T-helper 1 cell (primary cell): ENCODE measurements at regions not wholly inside any gene's neighbourhood (a gene's known extent, or its start where the extent isn't known, plus 50 kb on each side); places are given as distances from the start of the nearest gene placed in this dataset.
"Not testable (repeated sequence)": the region's sequence is repeated elsewhere in the genome, so short reads cannot be mapped to it uniquely, and the experiment has no call there.

ENCODE experiments used
- DNase-seq, 5 donors: peaks; one replicate each; pipeline ENCODE4 v3.0.0-alpha.2; 2012 to 2020

DNA sequence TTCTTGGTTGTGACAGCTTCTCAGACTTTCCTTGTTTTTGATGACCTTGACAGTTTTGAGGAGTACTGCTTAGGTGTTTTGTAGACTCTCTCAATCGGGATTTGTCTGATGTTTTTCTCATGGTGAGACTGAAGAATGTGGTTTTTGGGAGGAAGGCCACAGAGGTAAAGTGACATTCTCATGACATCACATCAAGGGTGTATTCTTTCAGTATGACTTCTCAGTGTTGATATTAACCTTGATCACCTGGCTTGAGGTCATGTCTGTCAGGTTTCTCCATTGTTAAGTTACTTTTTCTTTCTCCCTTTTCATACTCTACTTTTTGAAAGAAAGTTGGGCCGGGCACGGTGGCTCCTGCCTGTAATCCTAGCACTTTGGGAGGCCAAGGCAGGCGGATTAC is 269.9 kb downstream of the ZNF37A start:
- not testable (repeated sequence) for DNase-seq

DNA sequence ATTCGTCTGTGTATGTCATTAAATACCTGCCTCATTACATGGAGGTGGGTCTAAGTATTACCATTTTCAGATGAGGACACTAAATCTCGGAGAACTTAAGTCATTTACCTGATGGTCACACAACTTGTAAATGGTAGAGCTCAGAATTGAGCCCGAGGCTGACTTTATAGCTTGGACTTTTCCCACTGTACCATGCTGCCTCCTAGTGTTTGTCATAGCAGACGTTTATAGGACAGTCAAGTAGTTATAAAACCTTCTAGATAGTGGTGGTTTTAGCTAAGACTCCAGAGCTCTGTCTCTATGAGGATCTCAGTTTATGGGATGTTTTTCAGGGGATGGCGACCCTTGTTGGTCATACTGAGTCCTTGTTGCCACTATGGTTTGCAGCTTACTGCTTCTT is 271.8 kb downstream of the ZNF37A start:
- DNase-seq, result peak in 2 of 5 donors; percentile 6 to 13

DNA sequence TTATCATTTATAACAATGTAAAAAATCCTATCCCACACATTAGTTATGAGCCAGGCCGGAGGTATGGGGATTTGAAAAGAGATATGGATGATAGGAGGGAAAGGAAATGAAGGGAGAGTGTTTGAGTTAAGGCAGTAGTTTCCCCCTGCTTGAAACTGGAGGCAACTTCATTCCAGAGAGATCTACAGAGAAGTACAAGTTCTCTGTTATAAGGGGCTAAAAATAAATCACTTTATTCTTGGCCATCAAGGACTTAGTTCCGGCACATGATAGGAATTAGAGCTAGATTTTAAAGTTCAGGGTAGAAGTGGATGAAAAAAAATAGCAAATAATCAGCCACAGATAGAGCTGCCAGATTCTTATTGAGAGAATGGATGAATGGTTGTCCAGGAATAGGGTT is 289.7 kb downstream of the ZNF37A start:
- DNase-seq, result not testable (repeated sequence)

DNA sequence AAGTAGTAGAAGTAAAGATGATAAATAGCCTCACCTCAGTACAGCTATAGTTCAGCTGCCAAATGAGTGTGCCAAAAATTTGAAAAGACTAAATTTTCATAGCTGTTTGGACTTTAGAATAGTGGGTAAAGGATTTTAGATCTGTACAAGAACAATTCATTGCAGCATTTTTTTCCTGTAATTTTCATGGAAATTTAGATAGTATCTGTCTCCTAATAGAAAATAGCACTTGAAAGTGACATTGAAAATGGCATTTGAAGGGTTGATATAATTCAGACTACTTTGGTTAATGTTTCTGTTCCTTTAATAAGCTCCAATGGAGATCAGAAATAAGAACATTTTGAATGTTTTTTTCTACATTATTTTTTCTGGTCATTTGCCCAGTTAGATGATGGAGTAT is 292.7 kb downstream of the ZNF37A start:
- DNase-seq, result not testable (repeated sequence)

DNA sequence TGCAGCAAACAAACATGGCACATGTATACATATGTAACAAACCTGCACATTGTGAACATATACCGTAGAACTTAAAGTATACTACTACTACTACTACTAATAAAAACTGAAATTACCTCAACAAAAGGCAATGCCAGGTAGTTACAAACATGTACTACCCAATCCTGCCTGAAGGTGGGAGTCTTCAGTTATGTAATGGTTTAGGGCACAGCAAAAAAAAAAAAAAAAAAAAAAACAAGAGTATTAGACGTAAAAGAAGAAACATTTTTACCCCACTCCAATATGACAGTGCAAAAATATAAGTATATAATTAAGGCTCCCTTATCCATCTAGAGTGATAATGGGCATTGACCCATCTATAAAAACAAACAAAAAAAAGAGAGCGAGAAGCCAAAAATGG is 296.6 kb downstream of the ZNF37A start:
- peak in 4 of 5 donors; percentile 5 to 30 (median 10) for DNase-seq

DNA sequence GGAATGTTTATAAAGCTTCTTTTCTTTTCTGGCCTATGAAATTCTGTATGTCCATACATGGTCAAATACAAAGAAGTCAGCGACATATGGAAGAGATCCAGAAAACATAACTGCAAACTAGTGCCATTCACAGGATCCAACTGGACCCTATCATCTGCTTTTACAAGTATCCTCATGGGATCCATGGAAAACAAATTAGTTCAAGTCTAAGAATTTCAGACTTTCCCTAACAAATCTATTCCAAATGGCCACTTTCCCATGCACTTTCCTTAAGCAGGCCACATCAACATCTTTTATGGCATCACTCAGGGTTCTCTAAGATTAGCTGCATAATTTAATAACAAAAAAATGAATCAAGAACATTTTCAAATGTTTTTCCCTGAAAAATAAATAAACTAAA is 301.3 kb downstream of the ZNF37A start:
- not testable (repeated sequence) for DNase-seq

DNA sequence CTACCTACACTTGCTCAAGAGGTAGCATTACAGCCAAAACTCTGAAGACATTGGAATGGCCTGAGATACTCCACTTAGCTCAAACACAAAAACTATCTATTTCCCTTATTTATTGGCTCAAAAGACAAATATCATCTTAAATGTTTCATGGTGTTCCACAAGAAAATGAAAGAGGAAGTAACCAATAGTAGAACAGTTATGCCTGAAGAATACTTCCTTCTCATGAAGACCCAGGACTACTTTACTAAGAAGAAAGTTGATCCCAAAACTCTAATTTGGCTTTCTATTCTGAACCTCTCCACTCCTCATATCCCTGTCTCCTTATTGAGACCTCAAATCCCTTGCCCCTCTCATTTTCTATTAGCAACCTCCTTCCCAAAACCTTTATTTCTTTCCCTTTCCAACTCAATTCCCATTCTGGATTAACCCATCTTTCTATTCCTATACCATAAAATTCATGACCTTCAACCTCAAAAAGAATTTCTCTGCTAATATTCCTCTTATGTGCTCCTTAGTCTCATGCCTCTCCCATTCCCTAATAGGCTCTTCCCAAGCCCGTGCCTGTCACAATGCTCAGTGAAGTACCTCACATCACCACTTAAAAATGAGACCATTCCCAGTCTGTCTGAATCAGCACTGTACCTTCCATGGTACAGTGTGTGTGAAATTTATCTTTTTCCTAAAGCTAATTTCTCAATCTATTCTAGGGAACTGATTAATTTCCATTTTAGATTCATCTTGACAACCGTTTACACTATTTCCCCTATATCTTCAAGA is 302.2 kb downstream of the ZNF37A start:
- not testable (repeated sequence) for DNase-seq

DNA sequence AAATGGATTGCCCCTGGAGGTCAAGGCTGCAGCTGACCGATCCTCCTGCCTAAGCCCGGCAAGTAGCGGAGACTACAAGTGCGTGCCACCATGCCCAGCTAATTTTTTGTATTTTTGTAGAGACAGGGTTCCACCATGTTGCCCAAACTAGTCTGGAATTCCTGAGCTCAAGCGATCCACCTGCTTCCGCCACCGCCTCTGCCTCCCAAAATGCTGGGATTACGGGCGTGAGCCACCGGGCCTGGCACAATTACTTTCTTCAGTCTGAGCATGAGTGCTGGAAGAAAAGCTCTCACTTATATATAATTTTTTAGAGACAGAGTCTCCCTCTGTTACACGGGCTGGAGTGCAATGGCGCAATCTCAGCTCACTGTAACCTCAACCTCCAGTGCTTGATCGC is 307.4 kb downstream of the ZNF37A start:
- DNase-seq, result not testable (repeated sequence)

DNA sequence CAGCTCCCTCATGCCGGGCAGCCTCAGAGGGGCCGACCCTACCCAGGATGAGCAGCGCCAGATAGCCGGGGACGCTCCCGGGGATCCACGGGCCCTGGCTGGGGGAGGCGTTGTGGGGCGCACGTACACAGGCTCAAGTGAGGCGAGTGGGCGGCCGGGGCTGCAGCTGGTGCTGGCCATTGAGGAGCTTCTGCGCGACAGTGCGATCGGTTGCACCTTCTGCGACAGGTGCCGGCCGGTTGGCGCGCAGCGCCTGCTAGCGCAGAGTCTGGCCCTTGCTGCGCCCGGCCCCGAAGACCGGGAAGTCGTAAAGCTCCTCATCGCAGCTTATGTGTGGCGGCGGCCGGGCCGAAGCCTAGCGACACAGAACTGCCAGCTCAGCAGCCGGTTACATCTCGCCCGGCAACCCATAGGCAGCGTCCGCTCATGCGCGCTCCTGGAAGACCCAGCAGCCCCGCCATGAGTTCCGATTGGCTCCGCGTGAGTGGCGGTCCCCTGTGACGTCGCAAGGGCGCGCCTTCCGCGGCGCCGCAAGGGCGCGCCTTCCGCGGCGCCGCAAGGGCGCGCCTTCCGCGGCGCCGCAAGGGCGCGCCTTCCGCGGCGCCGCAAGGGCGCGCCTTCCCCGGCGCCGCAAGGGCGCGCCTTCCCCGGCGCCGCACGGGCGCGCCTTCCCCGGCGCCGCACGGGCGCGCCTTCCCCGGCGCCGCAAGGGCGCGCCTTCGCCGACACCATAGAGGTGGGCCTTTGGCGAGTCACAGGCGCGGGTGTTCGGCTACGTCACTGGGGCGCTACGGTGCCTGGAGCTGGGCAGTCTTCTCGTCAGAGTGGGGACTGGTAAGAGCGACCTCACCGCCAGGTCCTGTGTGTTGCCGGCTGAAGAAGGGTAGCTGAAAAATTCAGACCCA is 308.6 kb downstream of the ZNF37A start:
- DNase-seq, result peak; percentile 90 to 97 (median 92)

DNA sequence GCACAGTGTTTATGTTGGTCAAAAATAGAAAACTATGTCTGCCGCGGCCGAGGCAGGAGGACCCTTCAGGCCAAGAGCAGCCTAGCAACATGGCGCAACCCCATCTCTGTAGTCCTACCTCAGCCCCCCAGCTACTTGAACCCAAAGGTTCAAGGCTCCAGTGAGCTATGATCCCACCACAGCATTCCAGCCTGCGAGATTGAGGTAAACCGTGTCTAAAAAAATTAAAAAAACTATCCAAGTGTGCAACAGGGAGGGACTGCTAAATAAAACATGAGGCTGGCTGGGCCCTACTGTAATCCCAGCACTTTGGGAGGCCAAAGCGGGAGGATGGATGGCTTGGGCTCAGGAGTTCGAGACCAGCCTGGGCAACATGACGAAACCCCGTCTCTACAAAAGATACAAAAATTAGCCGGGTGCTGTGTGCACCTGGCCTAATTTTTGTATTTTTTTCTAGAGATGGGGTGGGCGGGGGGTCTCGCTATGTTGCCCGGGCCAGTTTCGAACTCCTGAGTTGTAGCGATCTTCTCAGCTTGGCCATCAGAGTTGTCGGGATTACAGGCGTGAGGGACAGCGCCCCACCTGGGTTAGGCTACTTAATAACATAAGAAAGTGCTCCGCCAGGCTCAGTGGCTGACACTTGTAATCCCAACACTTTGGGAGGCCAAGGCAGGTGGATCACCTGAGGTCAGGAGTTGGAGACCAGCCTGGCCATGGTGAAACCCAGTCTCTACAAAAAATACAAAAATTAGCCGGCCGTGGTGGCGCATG is 309.4 kb downstream of the ZNF37A start:
- DNase-seq, result peak in 1 of 5 donors; percentile 36

DNA sequence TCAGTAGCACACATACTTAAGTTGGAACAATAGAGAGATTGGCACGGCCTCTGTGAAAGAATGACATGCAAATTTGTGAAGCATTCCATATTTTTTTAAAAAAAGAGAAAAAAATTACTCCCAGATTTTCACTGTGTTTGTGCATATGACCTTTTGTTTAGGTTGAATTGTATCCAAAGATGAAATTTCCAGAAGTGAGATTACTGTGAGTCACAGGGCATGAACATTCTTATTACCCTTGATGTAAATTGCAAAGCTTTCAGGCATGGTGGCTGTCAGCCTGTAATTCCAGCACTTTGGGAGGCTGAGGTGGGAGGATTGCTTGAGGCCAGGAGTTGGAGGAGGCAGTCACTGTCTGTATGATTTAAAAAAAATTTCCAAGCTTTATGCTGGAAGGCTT is 329.5 kb downstream of the ZNF37A start:
- not testable (repeated sequence) for DNase-seq

DNA sequence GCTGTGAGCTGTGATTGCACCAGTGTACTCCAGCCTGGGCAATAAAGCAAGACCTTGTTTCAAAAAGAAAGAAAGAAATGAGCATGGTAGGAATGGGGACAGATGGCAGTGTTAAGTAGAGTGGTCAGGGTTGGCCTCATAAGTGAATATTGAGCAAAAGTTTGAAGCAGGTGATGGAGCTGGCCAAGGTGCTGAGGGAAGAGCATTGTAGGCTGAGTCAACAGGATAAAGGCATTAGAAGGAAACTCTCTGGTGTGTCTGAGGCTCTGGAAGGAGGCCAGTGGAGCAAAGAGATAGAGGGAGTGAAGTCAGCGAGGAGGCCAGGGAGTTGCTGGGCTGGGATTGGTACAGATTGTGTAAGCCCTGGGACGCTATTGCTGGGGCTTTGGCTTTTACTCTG is 336.1 kb downstream of the ZNF37A start:
- DNase-seq, result not testable (repeated sequence)

DNA sequence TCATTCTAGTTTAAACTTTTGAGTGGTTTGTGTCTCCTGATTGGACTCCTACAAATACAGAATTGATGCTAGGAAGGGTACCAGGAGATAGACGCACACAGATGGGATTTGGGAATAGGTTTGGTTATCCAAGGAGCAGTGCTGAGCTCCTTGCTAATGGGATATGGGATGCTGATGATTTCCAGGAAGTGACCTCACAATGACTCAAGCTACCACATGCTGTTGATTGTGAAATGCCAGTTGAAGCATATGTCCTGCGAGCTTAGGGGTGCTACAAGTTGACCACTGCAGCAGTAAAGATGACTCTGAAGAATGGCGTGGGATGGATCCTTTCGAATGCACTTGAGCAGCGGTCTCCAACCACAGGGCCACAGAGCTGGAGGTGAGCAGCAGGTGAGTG is 343.2 kb downstream of the ZNF37A start:
- not testable (repeated sequence) for DNase-seq

DNA sequence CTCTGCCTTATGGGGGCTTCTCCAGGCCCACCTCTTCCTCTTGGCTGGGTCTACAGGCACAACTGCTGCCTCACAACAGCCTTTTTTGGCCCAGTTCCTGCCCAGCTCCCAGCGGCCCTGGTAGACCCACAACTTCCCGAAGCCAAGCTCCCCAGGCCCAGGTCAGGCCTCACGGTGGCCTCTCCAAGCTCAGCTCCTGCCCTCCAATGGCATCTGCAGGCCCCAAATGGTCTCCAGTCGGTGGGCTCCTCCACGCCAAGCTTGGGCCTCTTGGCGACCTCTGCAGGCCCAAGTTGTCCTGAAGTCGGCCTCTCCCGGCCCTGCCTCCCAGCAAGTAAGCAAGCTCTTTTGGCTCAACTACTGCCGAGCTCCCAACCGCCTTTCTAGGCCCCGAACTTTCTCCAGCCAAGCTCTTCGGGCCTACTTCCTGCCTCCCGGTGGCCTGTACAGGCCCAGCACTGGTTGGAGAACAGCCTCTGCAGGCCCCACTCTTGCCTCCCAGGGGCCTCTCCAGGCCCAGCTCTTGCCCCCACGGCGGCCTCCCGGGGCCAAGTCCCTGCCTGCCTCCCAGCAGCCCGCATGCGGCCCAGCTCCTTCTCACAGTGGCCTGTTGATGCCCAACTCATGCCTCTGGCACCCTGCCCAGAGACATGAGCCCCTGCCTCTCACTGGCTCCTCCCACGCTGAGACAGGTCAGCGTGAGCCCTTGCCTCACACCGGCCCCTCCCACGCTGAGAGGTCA is 354.6 kb downstream of the ZNF37A start:
- not testable (repeated sequence) for DNase-seq

DNA sequence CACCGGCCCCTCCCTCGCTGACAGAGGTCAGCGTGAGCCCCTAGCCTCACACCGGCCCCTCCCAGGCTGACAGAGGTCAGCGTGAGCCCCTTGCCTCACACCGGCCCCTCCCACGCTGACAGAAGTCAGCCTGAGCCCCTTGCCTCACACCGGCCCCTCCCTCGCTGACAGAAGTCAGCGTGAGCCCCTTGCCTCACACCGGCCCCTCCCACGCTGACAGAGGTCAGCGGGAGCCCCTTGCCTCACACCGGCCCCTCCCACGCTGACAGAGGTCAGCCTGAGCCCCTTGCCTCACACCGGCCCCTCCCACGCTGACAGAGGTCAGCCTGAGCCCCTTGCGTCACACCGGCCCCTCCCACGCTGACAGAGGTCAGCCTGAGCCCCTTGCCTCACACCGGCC is 355.5 kb downstream of the ZNF37A start:
- not testable (repeated sequence) for DNase-seq

DNA sequence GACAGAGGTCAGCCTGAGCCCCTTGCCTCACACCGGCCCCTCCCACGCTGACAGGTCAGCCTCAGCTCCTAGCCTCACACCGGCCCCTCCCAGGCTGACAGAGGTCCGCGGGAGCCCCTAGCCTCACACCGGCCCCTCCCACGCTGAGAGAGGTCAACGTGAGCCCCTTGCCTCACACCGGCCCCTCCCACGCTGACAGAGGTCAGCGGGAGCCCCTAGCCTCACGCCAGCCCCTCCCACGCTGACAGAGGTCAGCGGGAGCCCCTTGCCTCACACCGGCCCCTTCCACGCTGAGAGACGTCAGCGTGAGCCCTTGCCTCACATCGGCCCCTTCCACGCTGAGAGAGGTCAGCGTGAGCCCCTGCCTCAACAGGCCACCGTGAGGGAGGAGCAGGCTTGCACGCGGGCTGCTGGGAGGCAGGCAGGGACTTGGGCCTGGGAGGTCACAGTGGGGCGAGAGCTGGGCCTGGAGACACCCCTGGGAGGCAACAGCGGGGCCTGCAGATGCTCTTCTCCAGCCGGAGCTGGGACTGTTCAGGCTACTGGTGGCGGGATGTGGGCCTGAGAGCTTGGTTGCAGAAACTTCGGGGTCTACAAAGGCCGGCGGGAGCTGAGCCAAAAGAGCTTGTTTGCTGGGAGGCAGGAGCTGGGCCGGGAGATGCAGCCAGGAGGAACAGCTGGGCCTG is 356.4 kb downstream of the ZNF37A start:
- not testable (repeated sequence) for DNase-seq

DNA sequence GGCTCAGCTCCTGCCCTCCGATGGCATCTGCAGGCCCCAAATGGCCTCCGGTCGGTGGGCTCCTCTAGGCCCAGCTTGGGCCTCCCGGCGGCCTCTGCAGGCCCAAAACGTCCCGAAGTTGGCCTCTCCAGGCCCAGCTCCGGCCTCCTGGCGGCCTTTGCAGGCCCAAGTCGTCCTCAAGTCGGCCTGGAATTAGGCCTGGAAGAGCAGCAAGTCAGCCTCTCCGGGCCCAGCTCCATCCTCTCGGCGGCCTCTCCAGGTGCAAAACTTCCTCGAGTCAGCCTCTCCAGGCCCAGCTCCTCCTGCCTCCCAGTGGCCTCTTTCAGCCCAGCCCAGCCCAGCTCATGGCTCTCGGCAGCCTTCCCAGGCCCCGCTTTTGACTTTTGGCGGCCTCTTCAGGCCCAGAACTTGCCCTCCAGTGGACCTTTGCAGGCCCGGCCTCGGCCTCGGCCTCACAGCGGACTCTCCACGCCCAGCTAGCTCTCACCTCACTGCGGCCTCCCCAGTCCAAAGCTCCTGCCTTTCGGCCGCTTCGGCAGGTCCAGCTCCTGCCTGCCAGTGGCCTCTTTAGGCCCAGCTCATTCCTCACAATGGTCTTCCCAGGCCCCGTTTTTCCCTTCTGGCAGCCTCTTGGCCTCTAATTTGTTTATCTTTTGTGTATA is 357.3 kb downstream of the ZNF37A start:
- DNase-seq, result not testable (repeated sequence)
